NCI-H2081 treated with DMSO at 0.1 percent for 48 hours (cell line): ENCODE measurements at regions not wholly inside any gene's neighbourhood (a gene's known extent, or its start where the extent isn't known, plus 50 kb on each side); places are given as distances from the start of the nearest gene placed in this dataset.
A peak's percentile ranks its signal among the peaks of the same experiment; 100 is the strongest.

Source experiments
- DNase-seq: peaks from one replicate; lab custom pipeline; 2025; lab: John Stamatoyannopoulos, UW

DNA sequence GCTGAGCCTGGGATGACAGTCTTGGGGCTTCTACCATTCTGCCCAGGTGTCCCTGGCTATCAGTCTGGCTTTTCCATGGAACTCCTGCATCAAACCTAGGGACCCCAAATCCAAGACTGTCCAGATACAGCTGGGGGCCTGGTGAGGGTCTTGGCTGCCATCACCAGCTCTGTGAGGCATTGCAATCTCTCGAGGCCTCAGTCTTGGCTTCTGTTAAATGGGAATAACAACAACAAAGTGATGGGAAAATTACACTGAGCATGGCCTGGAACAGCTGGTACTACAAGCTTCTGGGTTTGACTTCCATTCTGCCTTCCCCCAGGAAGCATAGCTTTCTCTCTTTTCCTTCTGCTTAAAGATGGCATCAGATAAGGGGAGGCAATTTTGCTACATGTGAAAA, 50.0 kb upstream of the LCTL start:
- no peak for DNase-seq

- no peak for DNase-seq
Observed at GRCh38 chr15:66617137-66618090, 51.6 kb upstream of the LCTL start.

- DNase-seq = peak; percentile 2
Observed at GRCh38 chr15:66619152-66619903, 53.5 kb upstream of the LCTL start.

DNA sequence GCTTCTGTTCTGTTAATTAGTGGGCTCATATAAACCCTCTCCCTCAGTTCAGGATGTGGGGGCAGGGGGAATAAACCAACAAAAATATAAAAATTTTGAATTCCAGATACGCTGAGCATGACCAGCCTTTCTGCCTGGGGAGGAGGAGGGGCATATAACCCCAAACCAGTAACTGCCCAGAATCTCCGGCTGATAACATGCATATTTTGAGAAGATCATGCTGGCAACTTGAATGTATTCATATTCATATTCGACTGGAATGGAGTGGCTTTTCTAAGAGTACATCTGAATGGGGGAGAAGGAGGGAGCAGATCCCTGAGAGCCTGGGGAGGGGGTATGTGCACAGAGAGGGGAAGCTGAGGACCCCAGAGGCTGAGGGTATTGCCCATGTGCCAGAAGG, 54.5 kb upstream of the LCTL start:
- DNase-seq = no peak

DNA sequence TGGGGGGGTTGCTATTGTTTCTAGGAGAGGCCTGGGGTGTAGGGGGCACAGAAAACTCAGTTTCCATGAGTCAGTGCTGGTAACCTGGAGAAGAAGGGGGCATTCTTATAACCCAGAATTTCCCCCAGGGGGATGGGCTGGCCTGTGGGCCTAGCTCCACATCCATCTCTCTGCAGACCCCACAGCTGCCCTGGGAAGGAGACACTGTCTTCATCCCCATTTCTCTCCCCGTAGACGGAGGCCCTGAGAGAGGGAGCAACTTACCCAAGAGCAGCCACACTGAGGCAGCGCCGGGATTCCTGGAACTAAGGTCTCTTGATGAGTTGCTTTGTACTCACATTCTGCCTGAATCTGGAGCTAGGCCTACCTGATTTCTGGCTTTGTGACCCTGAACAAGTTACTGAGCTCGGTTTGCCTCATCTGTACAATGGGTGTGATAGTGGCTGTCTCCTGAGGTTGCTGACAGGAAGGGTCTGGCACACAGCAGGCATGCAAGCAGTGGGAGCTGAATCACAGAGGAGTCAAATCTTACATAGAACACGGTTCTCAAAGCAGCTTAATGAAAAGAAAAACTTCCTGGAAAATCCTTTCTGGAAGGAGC, 55.0 kb upstream of the LCTL start:
- no peak for DNase-seq

DNA sequence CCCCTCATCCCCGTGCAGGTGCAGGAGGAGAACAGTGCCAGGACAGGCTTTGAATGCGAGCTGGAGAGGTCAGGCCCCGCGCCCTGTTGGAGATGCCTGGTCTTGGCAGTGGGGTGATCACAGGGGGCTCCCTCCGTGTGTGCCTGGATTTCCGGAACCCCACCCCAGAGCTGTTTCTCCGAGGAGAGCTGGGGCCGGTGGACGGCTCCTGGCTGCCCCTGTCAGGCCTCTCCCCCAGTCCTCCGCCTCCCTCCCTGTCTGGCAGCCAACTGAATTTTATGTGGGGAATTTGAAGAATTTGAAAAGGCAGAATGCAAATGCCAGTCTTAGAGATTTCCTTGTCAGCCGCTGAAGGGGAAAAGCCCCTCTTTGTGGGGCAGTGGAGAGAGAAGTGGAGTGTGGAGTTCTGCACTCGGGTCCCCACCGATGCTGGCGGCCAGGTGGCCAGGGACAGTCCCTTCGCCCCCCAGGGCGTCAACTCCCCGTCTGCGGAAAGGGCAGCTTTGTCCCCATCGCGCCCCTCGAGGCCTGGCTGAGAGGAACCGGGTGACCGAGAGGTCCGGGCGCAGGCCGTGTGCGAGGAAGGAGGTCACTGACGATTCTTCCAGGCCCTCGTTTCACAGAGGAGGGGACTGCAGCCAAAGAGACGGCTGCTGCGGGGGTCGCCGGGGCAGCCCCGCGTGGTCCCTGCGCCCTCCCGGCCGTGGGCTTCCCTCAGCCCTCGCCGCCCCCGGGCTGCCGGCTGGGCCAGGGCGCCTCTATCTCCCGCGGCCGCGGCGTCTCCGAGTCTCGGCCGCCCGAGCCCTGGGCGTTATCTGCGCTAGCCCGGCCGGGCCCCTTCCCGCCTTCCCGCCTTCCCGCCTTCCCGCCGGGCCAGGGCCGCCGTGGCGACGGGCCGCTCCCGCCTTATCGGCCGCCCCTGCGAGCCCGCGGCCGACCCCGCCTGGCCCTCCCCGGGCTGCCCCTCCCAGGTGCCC, 56.0 kb upstream of the LCTL start:
- DNase-seq = no peak

GRCh38 chr15:66622591-66623022, 56.8 kb upstream of the LCTL start:
- no peak for DNase-seq

DNA sequence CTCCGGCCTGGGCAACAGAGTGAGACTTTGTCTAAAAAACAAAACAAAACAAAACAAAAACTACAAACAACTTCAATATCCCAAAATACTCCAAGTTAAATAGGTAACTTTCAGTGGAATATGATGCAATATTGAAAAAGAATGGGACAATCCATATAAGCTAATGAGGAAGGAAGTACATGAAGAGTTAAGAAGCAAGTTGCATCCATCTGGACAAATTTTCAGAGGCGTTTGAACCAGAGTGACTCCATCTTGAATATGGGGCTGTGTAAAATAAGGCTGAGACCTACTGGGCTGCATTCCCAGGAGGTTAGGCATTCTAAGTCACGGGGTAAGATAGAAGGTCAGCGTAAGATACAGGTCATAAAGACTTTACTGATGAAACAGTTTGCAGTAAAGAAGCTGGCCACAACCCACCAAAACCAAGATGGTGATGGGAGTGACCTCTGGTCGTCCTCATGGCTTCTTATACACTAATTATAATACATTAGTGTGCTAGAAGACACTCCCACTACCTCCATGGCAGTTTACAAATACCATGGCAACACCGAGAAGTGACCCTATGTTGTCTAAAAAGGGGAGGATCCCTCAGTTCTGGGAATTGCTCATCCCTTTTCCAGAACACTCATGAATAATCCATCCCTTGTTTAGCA, 58.1 kb upstream of the LCTL start:
- no peak for DNase-seq

GRCh38 chr15:66625531-66625930, 59.7 kb upstream of the LCTL start:
- DNase-seq = no peak

GRCh38 chr15:66625974-66626373, 60.2 kb upstream of the LCTL start:
- DNase-seq = no peak

DNA sequence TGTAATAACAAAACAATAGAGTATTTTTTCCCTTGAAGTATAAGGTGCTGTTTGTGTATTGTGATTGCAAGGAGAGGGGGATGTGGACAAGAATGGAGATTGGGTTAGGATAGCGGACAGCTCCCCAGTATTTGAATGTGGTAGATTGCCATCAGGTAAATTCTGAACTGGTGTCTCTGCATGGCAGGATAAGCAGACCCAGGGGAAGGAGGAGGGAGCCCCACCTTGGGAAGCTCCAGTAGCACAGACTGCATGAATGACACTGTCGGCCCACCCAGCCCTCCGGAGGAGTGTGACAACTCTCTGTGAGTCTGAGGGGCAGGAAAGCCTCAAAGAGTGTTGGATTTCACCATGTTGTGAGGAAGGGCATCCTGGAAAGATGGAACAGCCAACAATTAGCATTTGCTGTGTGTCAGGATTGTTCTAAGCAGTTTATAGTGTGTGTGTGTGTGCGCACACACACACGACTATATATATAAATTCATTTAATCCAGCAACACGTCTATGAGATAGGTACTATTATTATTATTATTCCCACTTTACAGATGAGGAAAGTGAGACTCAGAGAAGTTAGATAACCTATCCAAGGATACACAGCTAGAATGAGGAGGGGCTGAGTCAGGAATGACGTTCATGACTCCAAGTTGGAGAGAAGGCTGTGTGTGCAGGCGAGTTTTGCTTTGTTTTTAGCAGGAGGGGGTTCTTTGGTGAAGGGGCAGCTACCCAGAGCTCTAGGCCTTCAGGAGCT, 63.4 kb upstream of the LCTL start:
- DNase-seq = no peak

DNA sequence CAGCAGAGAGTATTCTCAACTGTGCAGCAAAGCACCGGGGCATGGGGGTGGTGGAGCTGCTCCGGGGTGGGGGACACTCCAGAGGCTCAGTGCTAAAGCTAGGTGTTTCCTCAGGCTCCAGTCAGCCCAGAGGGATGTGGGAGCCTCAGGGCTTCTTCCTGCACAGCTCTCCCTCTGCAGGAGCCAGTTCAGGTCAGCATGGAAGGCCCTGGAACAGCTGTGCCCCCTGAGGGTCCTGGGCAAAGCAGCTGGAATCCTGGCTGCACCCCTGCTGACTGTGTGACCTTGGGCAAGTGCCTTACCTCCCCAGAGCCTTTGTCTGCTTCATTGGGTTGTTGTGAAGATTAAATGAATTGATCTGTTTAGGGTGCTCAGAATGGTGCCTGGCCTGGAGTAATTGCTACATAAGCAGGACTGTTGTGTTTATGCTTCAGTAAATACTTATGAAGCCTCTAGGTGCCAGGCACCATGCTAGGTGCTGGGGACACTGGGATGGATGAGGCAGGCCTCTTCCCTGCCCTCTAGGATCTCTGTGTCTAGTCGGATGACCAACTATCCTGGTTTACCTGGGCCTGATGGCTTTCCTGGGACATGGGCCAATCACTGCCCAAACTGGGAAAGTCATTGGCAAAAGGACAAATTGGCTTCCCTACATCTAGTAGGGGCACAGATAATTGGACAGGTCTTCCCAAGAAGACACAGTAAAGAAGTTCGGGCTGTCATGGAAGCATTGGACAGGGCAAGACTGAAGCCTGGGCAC, 64.2 kb upstream of the LCTL start:
- DNase-seq = no peak

- no peak for DNase-seq
Observed at GRCh38 chr15:66630801-66631351, 65.1 kb upstream of the LCTL start.

DNA sequence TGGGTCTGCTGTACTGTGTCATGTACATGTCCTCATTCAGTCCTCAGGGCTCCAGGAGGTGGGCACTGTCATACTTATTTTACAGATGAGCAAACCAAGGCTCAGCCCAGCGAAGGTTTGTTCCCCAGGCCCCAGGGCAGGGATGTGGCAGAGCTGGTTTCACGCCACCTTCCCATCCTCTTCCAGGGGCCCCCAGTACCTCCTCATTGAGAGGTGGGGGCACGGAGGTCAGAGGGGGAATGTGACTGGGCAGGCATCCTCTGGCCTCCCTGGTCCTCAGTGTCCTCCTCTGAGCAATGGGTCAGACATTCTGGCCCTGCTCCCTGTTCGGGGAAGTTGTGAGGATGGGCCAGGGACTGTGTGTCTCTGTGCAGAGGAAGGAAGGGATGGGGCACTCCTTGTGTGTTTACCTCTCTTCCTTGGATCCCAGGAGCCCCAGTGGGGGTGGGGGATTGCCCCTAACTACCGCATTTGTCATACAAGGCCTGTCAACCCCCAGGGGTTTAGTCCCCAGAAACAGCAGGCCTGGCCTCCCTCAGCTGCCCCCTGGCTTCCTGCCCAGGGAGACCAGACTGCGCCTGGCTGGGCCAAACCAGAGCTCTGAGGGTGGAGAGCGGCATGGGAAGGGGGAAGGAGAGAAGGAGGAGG, 65.9 kb upstream of the LCTL start:
- no peak for DNase-seq

GRCh38 chr15:66633041-66633937, 67.5 kb upstream of the LCTL start:
- no peak for DNase-seq

DNA sequence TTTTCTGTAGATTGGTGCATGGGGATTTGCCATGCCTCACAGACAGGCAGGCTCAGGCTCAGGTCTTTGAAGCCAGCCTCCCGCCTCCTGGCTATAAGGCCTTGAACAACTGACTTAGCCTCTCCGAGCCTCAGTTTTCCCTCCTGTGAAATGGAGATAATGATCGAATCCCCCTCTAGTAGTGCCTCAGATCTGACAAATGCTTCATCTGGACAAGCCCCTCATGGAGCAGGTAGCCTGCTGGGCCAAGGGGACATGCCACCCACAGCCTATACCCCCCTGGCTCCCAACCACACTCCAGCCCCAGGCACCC, 68.1 kb upstream of the LCTL start:
- DNase-seq = no peak

- DNase-seq = no peak
Observed at GRCh38 chr15:66634540-66634939, 67.5 kb upstream of the SMAD6 start.

DNA sequence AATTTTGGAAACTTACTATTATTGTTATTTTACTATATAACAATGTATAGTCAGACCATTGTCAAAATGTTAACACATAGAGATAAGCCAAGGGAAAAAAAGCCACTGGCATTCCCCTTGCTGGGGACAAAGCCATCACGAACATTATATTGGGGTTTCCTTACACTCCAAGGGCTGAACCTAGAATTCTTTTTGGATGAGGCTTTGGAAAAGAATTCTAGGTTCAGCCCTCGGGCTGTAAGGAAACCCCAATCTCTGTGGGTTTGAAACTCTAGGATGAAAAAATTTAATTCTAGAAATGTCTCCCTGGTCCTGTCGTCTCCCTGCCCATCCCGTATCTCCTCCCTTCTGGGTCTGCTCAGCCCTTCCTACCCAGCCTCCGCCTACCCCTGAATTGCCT, 67.0 kb upstream of the SMAD6 start:
- no peak for DNase-seq
